Loucy (cell line): ENCODE measurements at regions not wholly inside any gene's neighbourhood (a gene's known extent, or its start where the extent isn't known, plus 50 kb on each side); places are given as distances from the start of the nearest gene placed in this dataset.
A peak's percentile ranks its signal among the peaks of the same experiment; 100 is the strongest.

Experiments
- H2AFZ ChIP-seq: fragments of 200-600 bp; sonication (generic); 2 replicates; pipeline ENCODE4 v1.6.0; 2016; ENCODE audit warnings: antibody characterized with exemption, mild to moderate bottlenecking, low read length, moderate library complexity
- H3F3A ChIP-seq: fragments of 200-600 bp; 2 replicates; pipeline ENCODE4 v1.6.0; 2016; ENCODE audit warnings: antibody characterized with exemption, low read depth, mild to moderate bottlenecking
- H3K27me3 ChIP-seq: fragments of 200-600 bp; sonication (generic); 2 replicates; pipeline ENCODE4 v1.6.1; 2014; ENCODE audit warnings: low read length, mild to moderate bottlenecking; ENCODE audit not compliant: insufficient read depth, poor library complexity, severe bottlenecking
- H3K36me3 ChIP-seq: fragments of 200-600 bp; sonication (generic); 2 replicates; pipeline ENCODE4 v1.6.1; 2016; ENCODE audit warnings: low read length; ENCODE audit not compliant: insufficient read depth
- H3K4me1 ChIP-seq: fragments of 200-600 bp; sonication (generic); 2 replicates; pipeline ENCODE4 v1.5.1; 2014; ENCODE audit warnings: low read length, mild to moderate bottlenecking; ENCODE audit not compliant: insufficient read depth, poor library complexity, severe bottlenecking
- H3K4me2 ChIP-seq: fragments of 200-600 bp; sonication (generic); 2 replicates; pipeline ENCODE4 v1.6.0; 2014; ENCODE audit warnings: antibody characterized with exemption, low read length, low read depth, mild to moderate bottlenecking; ENCODE audit not compliant: poor library complexity, severe bottlenecking
- H3K4me3 ChIP-seq: fragments of 200-600 bp; sonication (generic); 2 replicates; pipeline ENCODE4 v1.5.1; 2014; ENCODE audit warnings: low read length, mild to moderate bottlenecking, mixed read lengths; ENCODE audit not compliant: poor library complexity, severe bottlenecking
- H3K79me2 ChIP-seq: fragments of 200-600 bp; sonication (generic); 2 replicates; pipeline ENCODE4 v1.6.1; 2014; ENCODE audit warnings: low read length; ENCODE audit not compliant: insufficient read depth
- H3K9ac ChIP-seq: fragments of 200-600 bp; sonication (generic); 2 replicates; pipeline ENCODE4 v1.6.0; 2014; ENCODE audit warnings: mild to moderate bottlenecking, low read depth, low read length, moderate library complexity; ENCODE audit not compliant: poor library complexity, severe bottlenecking
- H3K9me2 ChIP-seq: fragments of 200-600 bp; sonication (generic); replicated peaks from 2 replicates; pipeline ENCODE4 v1.6.1; 2016; ENCODE audit warnings: low read depth, low read length, mixed read lengths
- H3K9me3 ChIP-seq: fragments of 200-600 bp; sonication (generic); 2 replicates; pipeline ENCODE4 v1.6.1; 2014; ENCODE audit warnings: mild to moderate bottlenecking, antibody characterized with exemption, low read length, low read depth; ENCODE audit not compliant: insufficient read depth
- H4K20me1 ChIP-seq: fragments of 200-600 bp; sonication (generic); 2 replicates; pipeline ENCODE4 v1.6.0; 2014; ENCODE audit warnings: antibody characterized with exemption, low read length, mild to moderate bottlenecking; ENCODE audit not compliant: insufficient read depth, poor library complexity, severe bottlenecking
- EZH2phosphoT487 ChIP-seq: fragments of 200-600 bp; IDR thresholded peaks from 2 replicates; pipeline ENCODE4 v1.6.1; 2018; ENCODE audit warnings: antibody characterized with exemption, mild to moderate bottlenecking, moderate library complexity, borderline replicate concordance
- TF ChIP-seq, protein P1 (sequence below): fragments of 200-600 bp; sonication (generic); conservative IDR thresholded peaks from 2 replicates; pipeline ENCODE4 v1.5.1; 2014; ENCODE audit warnings: mild to moderate bottlenecking, antibody characterized with exemption, low read length

DNA sequence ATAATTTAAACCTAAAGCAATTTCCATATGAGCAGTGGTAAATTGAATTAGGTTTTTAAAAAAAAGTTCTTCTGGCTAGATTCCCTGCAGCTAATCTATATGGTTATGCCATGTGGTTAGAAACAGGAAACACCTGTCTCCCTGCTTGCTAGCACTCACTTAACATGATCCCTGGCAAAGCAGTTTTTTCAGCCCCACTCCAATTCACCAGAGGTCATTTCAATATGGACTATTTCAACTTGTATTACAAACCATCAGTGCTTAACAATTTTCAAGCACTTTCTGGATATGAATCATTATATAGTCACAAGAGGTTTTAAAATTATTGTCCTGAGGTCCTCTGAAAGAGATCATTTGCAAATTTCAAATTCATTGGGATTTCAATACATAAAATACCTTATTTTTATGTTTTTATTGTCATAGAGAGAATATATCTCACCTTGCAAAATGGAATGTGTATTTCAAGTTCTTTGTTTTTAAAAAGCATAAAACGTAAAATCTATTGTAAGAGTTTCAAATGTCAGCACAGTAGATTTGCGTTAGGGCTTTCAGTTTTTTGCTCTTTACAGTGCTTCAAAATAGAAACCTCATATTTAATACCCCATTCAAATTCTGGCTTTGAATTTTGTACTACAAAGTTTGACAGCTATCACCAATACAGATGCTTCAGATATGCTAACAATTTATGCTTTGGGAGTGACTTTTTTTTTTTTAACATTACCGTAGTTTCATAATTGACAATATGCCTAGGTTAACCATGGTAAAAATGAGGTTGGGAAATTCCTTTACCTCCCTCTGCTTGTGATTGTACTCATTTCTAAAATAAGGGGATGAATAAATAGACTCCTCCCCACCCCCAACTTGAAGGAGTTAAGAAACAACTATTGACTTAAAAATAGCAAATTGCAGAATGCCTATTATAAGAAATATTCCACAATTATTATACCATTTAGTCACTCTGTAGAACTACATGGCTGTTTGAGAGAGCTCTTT, 117.5 kb upstream of the HGF start:
- Histone ChIP-seq H3K36me3 (no peaks in the 10 kb centered on the region), H2AFZ (no peak overlapping the region), H3K4me1 (peaks cover 54% of the 10 kb centered on the region), H4K20me1 (no peaks in the 10 kb centered on the region), H3K27me3 (no peaks in the 10 kb centered on the region), H3K9me2 (no peaks in the 10 kb centered on the region), H3K4me2 (peak overlapping the region; percentile 80), H3F3A (peaks cover 7% of the 10 kb centered on the region), H3K4me3 (peak overlapping the region; percentile 53), H3K9ac (peak overlapping the region; percentile 56), H3K9me3 (no peaks in the 10 kb centered on the region), H3K79me2 (no peaks in the 10 kb centered on the region)
- TF ChIP-seq EZH2phosphoT487, result no peak
- TF ChIP-seq, protein P1, sequence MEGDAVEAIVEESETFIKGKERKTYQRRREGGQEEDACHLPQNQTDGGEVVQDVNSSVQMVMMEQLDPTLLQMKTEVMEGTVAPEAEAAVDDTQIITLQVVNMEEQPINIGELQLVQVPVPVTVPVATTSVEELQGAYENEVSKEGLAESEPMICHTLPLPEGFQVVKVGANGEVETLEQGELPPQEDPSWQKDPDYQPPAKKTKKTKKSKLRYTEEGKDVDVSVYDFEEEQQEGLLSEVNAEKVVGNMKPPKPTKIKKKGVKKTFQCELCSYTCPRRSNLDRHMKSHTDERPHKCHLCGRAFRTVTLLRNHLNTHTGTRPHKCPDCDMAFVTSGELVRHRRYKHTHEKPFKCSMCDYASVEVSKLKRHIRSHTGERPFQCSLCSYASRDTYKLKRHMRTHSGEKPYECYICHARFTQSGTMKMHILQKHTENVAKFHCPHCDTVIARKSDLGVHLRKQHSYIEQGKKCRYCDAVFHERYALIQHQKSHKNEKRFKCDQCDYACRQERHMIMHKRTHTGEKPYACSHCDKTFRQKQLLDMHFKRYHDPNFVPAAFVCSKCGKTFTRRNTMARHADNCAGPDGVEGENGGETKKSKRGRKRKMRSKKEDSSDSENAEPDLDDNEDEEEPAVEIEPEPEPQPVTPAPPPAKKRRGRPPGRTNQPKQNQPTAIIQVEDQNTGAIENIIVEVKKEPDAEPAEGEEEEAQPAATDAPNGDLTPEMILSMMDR, result no peak

- no peaks in the 10 kb centered on the region for H3K36me3 ChIP-seq
- H3K4me2 ChIP-seq, result peak overlapping the region; percentile 80
- H4K20me1 ChIP-seq, result no peaks in the 10 kb centered on the region
- H3K9ac ChIP-seq, result peak overlapping the region; percentile 27
- H2AFZ ChIP-seq, result no peak overlapping the region
- no peaks in the 10 kb centered on the region for H3K9me2 ChIP-seq
- H3K4me1 ChIP-seq, result peaks cover 64% of the 10 kb centered on the region
- TF ChIP-seq EZH2phosphoT487, result no peak
- TF ChIP-seq, protein P1, result no peak
- H3K4me3 ChIP-seq, result peak overlapping the region; percentile 53
- H3K27me3 ChIP-seq, result no peaks in the 10 kb centered on the region
- H3K9me3 ChIP-seq, result no peaks in the 10 kb centered on the region
- no peaks in the 10 kb centered on the region for H3K79me2 ChIP-seq
- peaks cover 14% of the 10 kb centered on the region for H3F3A ChIP-seq
These were observed 116.4 kb upstream of the HGF start for GRCh38 chr7:81886211-81886764.

DNA sequence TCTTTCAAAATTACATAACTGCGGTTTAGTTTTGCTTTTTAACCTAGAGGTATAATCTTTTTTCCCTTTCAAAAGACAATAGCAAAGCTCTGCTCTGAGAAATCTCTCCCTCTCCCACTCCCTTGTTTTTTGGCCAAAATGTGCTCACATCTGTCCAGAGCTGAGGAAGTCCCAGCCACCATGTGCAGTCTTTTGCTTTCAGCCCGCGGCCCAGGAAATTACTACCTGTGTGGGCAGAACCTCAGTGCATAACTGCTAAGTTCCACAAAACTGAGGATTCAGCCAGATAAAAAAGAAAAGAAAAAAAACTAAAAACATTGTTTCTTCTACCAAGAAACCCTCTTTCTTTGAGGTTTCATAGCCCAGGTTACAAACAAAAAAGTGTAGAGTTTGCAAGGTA, 115.0 kb upstream of the HGF start:
- no peaks in the 10 kb centered on the region for H4K20me1 ChIP-seq
- H3K79me2 ChIP-seq, result no peaks in the 10 kb centered on the region
- H3K9me3 ChIP-seq, result no peaks in the 10 kb centered on the region
- peaks cover 14% of the 10 kb centered on the region for H3F3A ChIP-seq
- H3K4me3 ChIP-seq, result no peak overlapping the region
- H3K27me3 ChIP-seq, result no peaks in the 10 kb centered on the region
- no peaks in the 10 kb centered on the region for H3K9me2 ChIP-seq
- H3K36me3 ChIP-seq, result no peaks in the 10 kb centered on the region
- peak overlapping the region; percentile 36 for H3K4me2 ChIP-seq
- peak overlapping the region; percentile 11; the same call in 1 of the 2 replicates for H2AFZ ChIP-seq
- TF ChIP-seq, protein P1, result no peak
- no peak for TF ChIP-seq EZH2phosphoT487
- no peak overlapping the region for H3K9ac ChIP-seq
- H3K4me1 ChIP-seq, result peaks cover 66% of the 10 kb centered on the region
